Activated CD8-positive, alpha-beta T cell treated with anti-CD3 and anti-CD28 coated beads, Interleukin-2, amount 10 ng/mL, durations not matched to agents 7 days and 5 days (primary cell): ENCODE measurements at regions not wholly inside any gene's neighbourhood (a gene's known extent, or its start where the extent isn't known, plus 50 kb on each side); places are given as distances from the start of the nearest gene placed in this dataset.

ENCODE experiments used
- ATAC-seq: fragments of 150-1000 bp; cut with Tn5 transposase; one replicate; pipeline ENCODE4 v1.10.0; 2021; ENCODE audit warnings: moderate library complexity
- CTCF ChIA-PET: fragments of 350-600 bp; sonication (Branson Sonifier 250); formaldehyde crosslinking; loops from one replicate; lab custom pipeline; 2021; ENCODE audit warnings: antibody characterized with exemption; lab: Charles Lee
- POLR2A ChIA-PET: fragments of 350-600 bp; sonication (Branson Sonifier 250); formaldehyde crosslinking; loops from one replicate; lab custom pipeline; 2021; ENCODE audit warnings: antibody characterized with exemption; lab: Charles Lee
- DNase-seq: peaks from one replicate; pipeline ENCODE4 v3.0.0-alpha.2; 2020
- H3K27ac Mint-ChIP-seq: one replicate; pipeline ENCODE4 v1.8.0; 2021; ENCODE audit warnings: mild to moderate bottlenecking, mixed read lengths
- H3K27me3 Mint-ChIP-seq: one replicate; pipeline ENCODE4 v1.8.0; 2021; ENCODE audit warnings: low read depth, mixed read lengths
- H3K36me3 Mint-ChIP-seq: one replicate; pipeline ENCODE4 v1.8.0; 2021; ENCODE audit warnings: low read depth, mixed read lengths
- H3K4me1 Mint-ChIP-seq: one replicate; pipeline ENCODE4 v1.8.0; 2021; ENCODE audit warnings: low read depth, mixed read lengths
- H3K4me3 Mint-ChIP-seq: one replicate; pipeline ENCODE4 v1.8.0; 2021; ENCODE audit warnings: mild to moderate bottlenecking, mixed read lengths
- H3K9me3 Mint-ChIP-seq: one replicate; pipeline ENCODE4 v1.8.0; 2022; ENCODE audit warnings: mixed read lengths; ENCODE audit not compliant: insufficient read depth

- no peak overlapping the region for H3K4me3 Mint-ChIP-seq
- no peaks in the 10 kb centered on the region for H3K9me3 Mint-ChIP-seq
- H3K36me3 Mint-ChIP-seq, result no peaks in the 10 kb centered on the region
- H3K27me3 Mint-ChIP-seq, result no peaks in the 10 kb centered on the region
- H3K4me1 Mint-ChIP-seq, result no peaks in the 10 kb centered on the region
- no peak overlapping the region for H3K27ac Mint-ChIP-seq
- ATAC-seq, result no peak
- POLR2A ChIA-PET, result no interaction called here
- DNase-seq, result no peak
- CTCF ChIA-PET, result no interaction called here
Measured at GRCh38 chr12:38488866-38489265, 172.3 kb downstream of the ALG10B start.

- POLR2A ChIA-PET, result no interaction called here
- no peak overlapping the region for H3K27ac Mint-ChIP-seq
Measured at GRCh38 chr12:38490073-38490472, 173.5 kb downstream of the ALG10B start.

GRCh38 chr12:38490941-38491340 lies 174.4 kb downstream of the ALG10B start:
- Mint-ChIP-seq H3K27ac (no peak overlapping the region), H3K36me3 (no peaks in the 10 kb centered on the region), H3K4me1 (no peaks in the 10 kb centered on the region), H3K9me3 (no peaks in the 10 kb centered on the region), H3K4me3 (no peak overlapping the region), H3K27me3 (no peaks in the 10 kb centered on the region)
- ChIA-PET POLR2A (no interaction called here), CTCF (no interaction called here)
- ATAC-seq (no peak), DNase-seq (no peak)

More at GRCh38 chr12:38490073-38490472, 173.5 kb downstream of the ALG10B start:
- CTCF ChIA-PET, result interaction anchor here (0.7 kb wide), 1 partner anchor 26 kb away, joined by 3 read pairs; no protein-coding TSS in a partner anchor
- H3K36me3 Mint-ChIP-seq, result no peaks in the 10 kb centered on the region
- DNase-seq, result no peak
- no peak for ATAC-seq
- H3K4me1 Mint-ChIP-seq, result no peaks in the 10 kb centered on the region
- no peaks in the 10 kb centered on the region for H3K9me3 Mint-ChIP-seq
- no peak overlapping the region for H3K4me3 Mint-ChIP-seq
- H3K27me3 Mint-ChIP-seq, result no peaks in the 10 kb centered on the region

GRCh38 chr12:38501481-38501880 lies 184.9 kb downstream of the ALG10B start:
- no peak for ATAC-seq
- H3K4me3 Mint-ChIP-seq, result no peak overlapping the region
- DNase-seq, result no peak
- no peak overlapping the region for H3K27ac Mint-ChIP-seq
- ChIA-PET POLR2A (no interaction called here), CTCF (no interaction called here)
- no peaks in the 10 kb centered on the region for H3K36me3 Mint-ChIP-seq
- peaks cover 10% of the 10 kb centered on the region for H3K9me3 Mint-ChIP-seq
- H3K4me1 Mint-ChIP-seq, result no peaks in the 10 kb centered on the region
- no peaks in the 10 kb centered on the region for H3K27me3 Mint-ChIP-seq

- no peaks in the 10 kb centered on the region for H3K4me1 Mint-ChIP-seq
- no peaks in the 10 kb centered on the region for H3K27me3 Mint-ChIP-seq
- no peak for ATAC-seq
- no peaks in the 10 kb centered on the region for H3K36me3 Mint-ChIP-seq
- H3K4me3 Mint-ChIP-seq, result no peak overlapping the region
- CTCF ChIA-PET, result no interaction called here
- no peak overlapping the region for H3K27ac Mint-ChIP-seq
- H3K9me3 Mint-ChIP-seq, result peaks cover 13% of the 10 kb centered on the region
- POLR2A ChIA-PET, result no interaction called here
- DNase-seq, result no peak
Measured at GRCh38 chr12:38501991-38502390, 185.4 kb downstream of the ALG10B start.

DNA sequence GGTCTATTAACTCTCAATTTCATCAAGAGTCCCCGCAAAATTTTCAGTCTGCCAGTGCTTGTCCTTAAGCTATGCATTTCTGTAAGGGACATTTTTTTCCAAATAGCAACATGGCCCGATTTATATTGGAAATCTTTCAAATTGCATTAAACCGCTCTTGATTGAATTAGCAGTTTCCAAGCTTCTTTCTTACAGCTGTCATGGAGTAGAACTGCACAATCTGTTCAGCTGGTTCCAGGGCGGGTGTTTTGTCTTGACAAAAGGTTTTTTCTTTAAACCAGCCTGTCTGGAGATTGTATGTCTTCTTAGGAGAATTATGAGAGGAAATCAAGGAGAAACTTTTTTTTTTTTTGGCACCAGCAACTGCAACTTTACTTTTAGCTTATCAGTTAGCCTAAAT lies 185.8 kb downstream of the ALG10B start:
- Mint-ChIP-seq H3K4me1 (no peaks in the 10 kb centered on the region), H3K27ac (no peak overlapping the region), H3K4me3 (no peak overlapping the region), H3K27me3 (no peaks in the 10 kb centered on the region), H3K36me3 (no peaks in the 10 kb centered on the region), H3K9me3 (peaks cover 9% of the 10 kb centered on the region)
- ATAC-seq (no peak), DNase-seq (no peak)
- CTCF ChIA-PET, result no interaction called here
- POLR2A ChIA-PET, result no interaction called here

GRCh38 chr12:38507839-38508238 lies 191.3 kb downstream of the ALG10B start:
- CTCF ChIA-PET, result no interaction called here
- H3K27me3 Mint-ChIP-seq, result no peaks in the 10 kb centered on the region
- POLR2A ChIA-PET, result no interaction called here
- H3K9me3 Mint-ChIP-seq, result peaks cover 31% of the 10 kb centered on the region
- H3K27ac Mint-ChIP-seq, result no peak overlapping the region
- ATAC-seq (no peak), DNase-seq (no peak)
- no peaks in the 10 kb centered on the region for H3K4me1 Mint-ChIP-seq
- no peaks in the 10 kb centered on the region for H3K36me3 Mint-ChIP-seq
- H3K4me3 Mint-ChIP-seq, result no peak overlapping the region

DNA sequence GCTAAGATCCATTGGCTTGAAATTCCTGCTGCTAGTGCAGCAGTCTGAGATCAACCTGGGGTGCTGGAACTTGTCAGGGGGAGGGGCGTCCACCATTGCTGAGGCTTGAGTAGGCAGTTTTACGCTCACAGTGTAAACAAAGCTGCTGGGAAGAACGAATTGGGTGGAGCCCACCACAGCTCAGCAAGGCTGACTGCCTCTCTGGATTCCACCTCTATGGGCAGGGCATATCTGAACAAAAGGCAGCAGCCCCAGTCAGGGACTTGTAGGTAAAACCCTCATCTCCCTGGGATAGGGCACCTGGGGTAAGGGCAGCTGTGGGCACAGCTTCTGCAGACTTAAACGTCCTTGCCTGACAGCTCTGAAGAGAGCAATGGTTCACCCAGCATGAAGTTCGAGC lies 191.7 kb downstream of the ALG10B start:
- no peaks in the 10 kb centered on the region for H3K27me3 Mint-ChIP-seq
- no peaks in the 10 kb centered on the region for H3K36me3 Mint-ChIP-seq
- DNase-seq, result no peak
- CTCF ChIA-PET, result no interaction called here
- H3K4me3 Mint-ChIP-seq, result no peak overlapping the region
- no peak for ATAC-seq
- H3K9me3 Mint-ChIP-seq, result peaks cover 31% of the 10 kb centered on the region
- no peak overlapping the region for H3K27ac Mint-ChIP-seq
- H3K4me1 Mint-ChIP-seq, result no peaks in the 10 kb centered on the region
- POLR2A ChIA-PET, result no interaction called here

- peaks cover 17% of the 10 kb centered on the region for H3K9me3 Mint-ChIP-seq
- CTCF ChIA-PET, result interaction anchor here (0.6 kb wide), 1 partner anchor 26 kb away, joined by 3 read pairs; no protein-coding TSS in a partner anchor
- H3K4me3 Mint-ChIP-seq, result no peak overlapping the region
- no peak overlapping the region for H3K27ac Mint-ChIP-seq
- no peaks in the 10 kb centered on the region for H3K4me1 Mint-ChIP-seq
- POLR2A ChIA-PET, result no interaction called here
- no peak for DNase-seq
- H3K27me3 Mint-ChIP-seq, result no peaks in the 10 kb centered on the region
- ATAC-seq, result no peak
- H3K36me3 Mint-ChIP-seq, result no peaks in the 10 kb centered on the region
Measured at GRCh38 chr12:38515912-38516311, 199.3 kb downstream of the ALG10B start.

GRCh38 chr12:38516418-38516817 lies 199.8 kb downstream of the ALG10B start:
- no peaks in the 10 kb centered on the region for H3K36me3 Mint-ChIP-seq
- CTCF ChIA-PET, result interaction anchor here (0.6 kb wide), 1 partner anchor 27 kb away, joined by 3 read pairs; no protein-coding TSS in a partner anchor
- DNase-seq (no peak), ATAC-seq (no peak)
- H3K27ac Mint-ChIP-seq, result no peak overlapping the region
- peaks cover 15% of the 10 kb centered on the region for H3K9me3 Mint-ChIP-seq
- no peaks in the 10 kb centered on the region for H3K4me1 Mint-ChIP-seq
- no peaks in the 10 kb centered on the region for H3K27me3 Mint-ChIP-seq
- POLR2A ChIA-PET, result no interaction called here
- H3K4me3 Mint-ChIP-seq, result no peak overlapping the region

- ATAC-seq (no peak), DNase-seq (no peak)
- H3K36me3 Mint-ChIP-seq, result no peaks in the 10 kb centered on the region
- H3K9me3 Mint-ChIP-seq, result peaks cover 9% of the 10 kb centered on the region
- ChIA-PET CTCF (no interaction called here), POLR2A (no interaction called here)
- no peak overlapping the region for H3K4me3 Mint-ChIP-seq
- no peaks in the 10 kb centered on the region for H3K27me3 Mint-ChIP-seq
- no peaks in the 10 kb centered on the region for H3K4me1 Mint-ChIP-seq
- no peak overlapping the region for H3K27ac Mint-ChIP-seq
Measured at GRCh38 chr12:38523920-38524319, 207.3 kb downstream of the ALG10B start.

GRCh38 chr12:38527631-38528030 lies 211.1 kb downstream of the ALG10B start:
- POLR2A ChIA-PET, result no interaction called here
- no peak overlapping the region for H3K27ac Mint-ChIP-seq
- no peaks in the 10 kb centered on the region for H3K4me1 Mint-ChIP-seq
- DNase-seq, result no peak
- peaks cover 7% of the 10 kb centered on the region for H3K9me3 Mint-ChIP-seq
- no peaks in the 10 kb centered on the region for H3K27me3 Mint-ChIP-seq
- no peak for ATAC-seq
- CTCF ChIA-PET, result no interaction called here
- no peaks in the 10 kb centered on the region for H3K36me3 Mint-ChIP-seq
- no peak overlapping the region for H3K4me3 Mint-ChIP-seq

GRCh38 chr12:38528527-38528926 lies 212.0 kb downstream of the ALG10B start:
- no peak overlapping the region for H3K4me3 Mint-ChIP-seq
- H3K4me1 Mint-ChIP-seq, result no peaks in the 10 kb centered on the region
- H3K9me3 Mint-ChIP-seq, result peaks cover 8% of the 10 kb centered on the region
- ChIA-PET CTCF (no interaction called here), POLR2A (no interaction called here)
- no peak for DNase-seq
- no peak for ATAC-seq
- no peaks in the 10 kb centered on the region for H3K36me3 Mint-ChIP-seq
- no peaks in the 10 kb centered on the region for H3K27me3 Mint-ChIP-seq
- H3K27ac Mint-ChIP-seq, result no peak overlapping the region
